NCI-H128 (cell line): ENCODE measurements at regions not wholly inside any gene's neighbourhood (a gene's known extent, or its start where the extent isn't known, plus 50 kb on each side); places are given as distances from the start of the nearest gene placed in this dataset.
"Not testable (repeated sequence)": the region's sequence is repeated elsewhere in the genome, so short reads cannot be mapped to it uniquely, and the experiment has no call there.

ENCODE experiments used
- DNase-seq: peaks from one replicate; lab custom pipeline; 2025; ENCODE audit not compliant: unreplicated experiment; lab: John Stamatoyannopoulos, UW

GRCh38 chr18:27298214-27298804, 113.2 kb upstream of the CHST9 start:
- DNase-seq: no peak

DNA sequence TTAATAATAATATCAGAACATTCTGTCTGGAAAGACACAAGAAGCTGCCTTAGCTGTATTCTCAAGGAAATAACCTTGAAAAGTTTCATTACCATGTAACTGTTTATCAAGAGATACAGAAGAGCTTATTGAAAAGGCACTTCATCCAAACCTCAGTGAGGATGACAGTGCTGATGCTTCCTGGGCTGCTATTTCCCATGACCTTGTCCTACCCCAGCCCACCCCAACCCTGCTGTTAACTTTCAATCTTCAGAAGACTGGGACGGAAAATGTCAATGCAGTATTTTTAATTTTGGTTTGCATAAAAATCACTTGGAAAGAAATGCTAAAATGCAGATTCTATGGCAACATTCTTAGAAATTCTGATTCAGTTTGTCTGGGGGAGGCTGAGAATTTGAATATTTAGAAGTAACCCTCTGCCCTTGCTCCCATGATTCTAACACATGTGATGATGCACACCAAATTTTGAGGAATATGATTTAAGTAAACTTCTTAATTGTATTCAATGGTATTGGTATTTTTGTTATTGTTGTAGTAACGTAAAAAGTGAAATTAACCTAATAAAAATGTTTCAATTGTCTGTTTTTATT, 101.0 kb upstream of the CHST9 start:
- not testable (repeated sequence) for DNase-seq

- no peak for DNase-seq
Observed at GRCh38 chr18:27278131-27278530, 93.0 kb upstream of the CHST9 start.

DNA sequence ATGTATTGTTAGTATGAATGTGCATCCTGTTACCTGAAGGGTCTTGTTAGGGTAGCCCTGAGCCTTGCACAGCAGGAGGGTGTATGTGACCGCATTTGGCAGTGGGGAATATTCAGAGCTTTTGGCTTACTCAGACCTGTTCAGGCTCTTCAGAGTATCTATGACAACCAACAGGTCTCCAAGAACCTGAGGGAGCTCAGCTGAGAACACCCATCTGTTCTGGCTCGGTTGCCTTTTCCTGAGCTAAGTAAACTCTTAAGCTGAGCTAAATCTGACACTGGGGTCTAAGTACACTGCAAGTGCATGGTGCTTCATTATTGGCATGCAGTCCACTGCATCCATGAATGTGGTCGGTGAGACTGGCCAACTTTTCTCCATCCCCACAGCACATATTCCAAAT, 92.4 kb upstream of the CHST9 start:
- no peak for DNase-seq

DNA sequence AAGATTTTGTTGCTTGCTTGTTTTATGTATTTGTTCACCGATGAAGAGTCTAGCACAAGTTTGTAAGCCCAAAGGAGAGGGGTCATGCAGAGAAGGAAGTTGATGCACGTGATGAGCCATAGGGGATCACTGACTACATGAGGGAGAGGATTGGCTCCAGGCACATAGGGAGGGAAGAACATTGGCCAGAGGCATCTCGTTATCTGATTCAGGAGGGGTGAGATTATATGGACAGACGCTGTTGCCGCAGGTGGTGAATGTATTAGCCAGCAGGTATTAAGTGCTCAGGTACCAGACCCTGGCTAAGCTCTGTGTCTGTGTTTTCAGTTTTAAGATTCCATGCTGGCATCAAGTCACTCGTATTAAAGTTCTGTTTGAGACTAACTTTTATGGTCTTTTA, 91.8 kb upstream of the CHST9 start:
- no peak for DNase-seq

DNA sequence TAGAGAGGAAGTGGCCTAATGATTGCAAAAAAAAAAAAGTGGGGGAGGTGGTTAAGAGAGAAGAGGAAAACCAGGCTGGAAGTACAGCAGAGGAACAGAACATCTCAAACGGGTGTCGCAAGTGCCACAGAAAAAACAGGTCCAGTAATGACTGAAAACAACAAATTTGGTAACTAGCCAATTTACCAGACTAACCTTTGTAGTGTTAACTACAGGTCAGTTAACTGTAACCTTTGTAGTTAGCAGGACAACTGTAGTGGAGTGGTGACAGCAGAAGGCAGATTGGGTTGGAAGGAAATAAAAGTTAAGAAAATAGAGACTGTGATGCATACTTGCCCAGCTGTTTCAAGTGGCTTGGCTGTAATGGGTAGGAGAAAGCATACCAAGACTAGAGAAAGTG, 91.4 kb upstream of the CHST9 start:
- DNase-seq: no peak

DNA sequence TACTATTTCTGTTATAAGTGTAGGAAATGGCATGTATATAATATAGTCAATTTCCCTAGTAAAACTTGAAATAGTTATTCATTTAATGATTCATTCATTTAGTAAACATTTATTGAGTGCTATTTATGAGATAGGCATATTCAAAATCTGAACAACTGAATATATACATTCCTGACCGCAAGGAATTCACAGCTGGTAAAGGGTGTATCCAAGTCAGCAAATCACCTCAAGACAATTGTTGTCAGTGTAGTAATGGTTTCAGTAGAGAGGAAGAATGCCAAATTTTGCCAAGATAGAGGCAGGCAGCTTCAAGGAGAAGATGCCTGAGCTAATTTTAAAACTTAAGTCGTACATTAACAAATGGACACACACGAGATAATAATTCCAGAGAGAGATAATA, 89.8 kb upstream of the CHST9 start:
- no peak for DNase-seq

GRCh38 chr18:27270508-27270907, 85.4 kb upstream of the CHST9 start:
- no peak for DNase-seq

GRCh38 chr18:27263369-27263768, 78.3 kb upstream of the CHST9 start:
- no peak for DNase-seq

GRCh38 chr18:27261769-27262549, 76.9 kb upstream of the CHST9 start:
- DNase-seq: no peak

DNA sequence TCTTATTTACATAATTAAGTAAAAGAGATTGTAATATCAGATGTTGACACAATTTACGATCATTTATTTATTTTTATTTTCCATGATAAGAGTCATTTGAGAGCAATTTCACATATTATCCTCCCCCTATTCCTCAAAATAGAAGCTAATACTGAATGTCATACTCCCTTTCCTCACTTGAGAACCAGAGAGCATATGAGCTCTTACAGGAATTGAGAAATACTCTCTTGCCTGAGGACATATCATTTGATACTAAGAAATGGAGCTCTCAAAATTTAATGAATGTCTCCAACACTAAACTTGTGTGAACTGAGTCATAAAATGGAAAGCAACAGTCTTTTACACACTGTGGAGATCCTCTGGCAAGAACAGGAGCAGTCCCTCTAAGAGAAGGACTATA, 68.5 kb upstream of the CHST9 start:
- no peak for DNase-seq

- no peak for DNase-seq
Observed at GRCh38 chr18:27250471-27250870, 65.4 kb upstream of the CHST9 start.

- no peak for DNase-seq
Observed at GRCh38 chr18:27249933-27250332, 64.8 kb upstream of the CHST9 start.

DNA sequence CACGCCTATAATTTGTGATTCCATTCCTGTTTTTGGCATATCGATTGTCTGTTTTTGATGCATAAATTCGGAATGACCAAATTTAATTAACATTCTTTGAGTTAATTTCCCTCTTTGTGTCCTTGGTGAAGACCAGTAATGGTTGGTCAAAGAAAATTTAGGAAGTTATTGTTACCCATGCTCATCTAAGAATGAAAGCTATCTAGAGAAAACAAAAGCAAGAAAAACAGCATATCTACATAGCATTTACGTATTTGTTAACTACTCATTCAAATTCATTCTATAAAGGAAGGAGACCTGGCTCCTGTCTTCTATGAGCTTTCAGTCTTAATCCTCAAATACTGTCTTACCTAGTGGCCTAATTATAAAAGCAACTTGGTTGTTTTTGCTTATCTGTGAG, 59.2 kb upstream of the CHST9 start:
- DNase-seq: no peak

DNA sequence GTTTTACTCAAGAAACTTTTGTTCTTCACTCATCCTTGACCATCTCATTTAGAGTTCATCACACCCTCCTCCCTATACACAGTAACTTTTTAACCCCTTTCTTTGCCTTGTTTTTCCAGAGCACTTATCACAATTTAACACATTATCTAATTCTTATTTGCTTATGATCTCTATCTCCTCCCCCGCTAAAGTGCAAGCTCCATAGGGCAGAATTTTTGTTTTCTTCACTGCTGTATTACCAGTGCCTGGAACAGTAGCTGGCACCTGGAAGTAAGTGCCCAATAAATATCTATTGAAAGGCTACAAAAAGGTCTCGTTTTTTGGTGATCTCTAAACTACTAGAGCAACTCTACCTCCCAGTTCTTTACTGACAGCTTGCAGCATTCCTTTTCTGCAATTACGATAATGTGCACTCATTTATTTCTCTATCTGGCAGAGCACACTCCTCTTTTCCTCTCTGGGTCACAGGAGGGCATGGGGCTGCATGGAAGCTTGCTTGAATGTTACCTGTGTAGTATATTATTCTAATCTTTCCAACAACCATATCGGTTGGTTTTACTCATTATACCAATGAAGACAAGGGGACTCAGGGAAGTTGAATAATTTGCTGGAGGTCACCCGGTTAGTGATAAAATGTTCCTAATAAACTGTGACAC, 57.4 kb upstream of the CHST9 start:
- no peak for DNase-seq

GRCh38 chr18:27240383-27240782, 55.3 kb upstream of the CHST9 start:
- DNase-seq: no peak

DNA sequence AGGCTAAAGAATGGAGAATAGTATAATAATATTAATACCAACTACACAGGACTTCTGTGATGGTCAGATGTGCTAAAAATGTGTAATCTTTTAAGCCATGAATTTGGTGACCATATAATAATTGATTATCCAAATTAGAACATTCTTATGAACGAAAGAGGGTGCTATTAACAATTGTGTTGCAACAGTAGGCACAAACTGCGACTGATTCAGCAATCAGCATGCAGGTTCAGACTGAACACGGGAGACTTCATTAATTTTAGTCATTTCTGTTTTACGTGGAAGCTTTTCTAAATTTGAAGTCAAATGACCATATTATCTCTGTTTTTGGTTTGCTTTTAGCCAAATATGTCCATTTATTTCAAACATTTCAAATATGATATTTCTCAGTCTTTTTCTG, 54.6 kb upstream of the CHST9 start:
- no peak for DNase-seq

DNA sequence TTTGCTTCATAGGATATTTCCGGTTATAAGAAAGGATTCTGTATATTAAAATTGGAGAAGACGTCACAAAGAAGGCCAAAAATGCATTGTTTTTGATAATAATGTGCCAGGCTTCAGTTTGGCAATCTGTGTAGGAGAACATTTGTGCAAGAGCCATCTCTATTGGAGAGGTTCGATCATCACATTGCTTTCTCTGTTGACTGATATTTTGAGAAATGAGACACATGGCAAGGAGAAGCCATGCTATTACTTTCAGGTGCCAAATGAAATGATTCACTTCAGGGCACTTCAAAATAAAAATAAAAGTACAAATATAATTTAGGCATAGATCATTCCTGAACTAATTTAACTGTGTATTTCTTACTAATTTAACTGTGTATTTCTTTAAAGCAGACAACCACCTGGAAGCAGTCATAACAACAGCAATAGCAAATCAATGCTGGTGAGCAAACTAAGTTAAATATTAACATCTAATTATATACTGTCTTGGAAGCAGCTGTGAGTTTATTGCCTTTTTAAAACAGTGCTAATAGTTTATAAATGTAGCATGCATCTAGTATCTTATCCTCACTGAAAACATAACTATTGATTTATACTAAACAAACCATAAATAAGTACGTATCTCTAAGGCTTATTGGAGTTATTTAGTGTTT, 50.2 kb upstream of the CHST9 start:
- DNase-seq: no peak
